ENCODE measurements at regions not wholly inside any gene's neighbourhood (a gene's known extent, or its start where the extent isn't known, plus 50 kb on each side); places are given as distances from the start of the nearest gene placed in this dataset.

GRCh38 chr11:109978895-109979294 is 114.3 kb upstream of the ZC3H12C start:
- DNase-seq, result no peak

- DNase-seq, result no peak
Observed at GRCh38 chr11:109981031-109981636, 112.1 kb upstream of the ZC3H12C start.

- no peak for DNase-seq
Observed at GRCh38 chr11:109983358-109983757, 109.8 kb upstream of the ZC3H12C start.

- DNase-seq, result no peak
Observed at GRCh38 chr11:109984634-109985289, 108.4 kb upstream of the ZC3H12C start.

GRCh38 chr11:109986488-109986887 is 106.7 kb upstream of the ZC3H12C start:
- DNase-seq, result no peak

- DNase-seq, result no peak
Observed at GRCh38 chr11:109991835-109992234, 101.4 kb upstream of the ZC3H12C start.

- no peak for DNase-seq
Observed at GRCh38 chr11:109993786-109994185, 99.4 kb upstream of the ZC3H12C start.

- DNase-seq, result no peak
Observed at GRCh38 chr11:109994907-109995306, 98.3 kb upstream of the ZC3H12C start.

- DNase-seq, result no peak
Observed at GRCh38 chr11:109996060-109996459, 97.1 kb upstream of the ZC3H12C start.

- no peak for DNase-seq
Observed at GRCh38 chr11:109998921-109999320, 94.3 kb upstream of the ZC3H12C start.

- DNase-seq, result no peak
Observed at GRCh38 chr11:110000031-110000502, 93.1 kb upstream of the ZC3H12C start.

- no peak for DNase-seq
Observed at GRCh38 chr11:110000850-110001249, 92.3 kb upstream of the ZC3H12C start.

GRCh38 chr11:110003426-110003825 is 89.8 kb upstream of the ZC3H12C start:
- DNase-seq, result no peak

- no peak for DNase-seq
Observed at GRCh38 chr11:110011595-110011994, 81.6 kb upstream of the ZC3H12C start.

GRCh38 chr11:110015695-110016094 is 77.5 kb upstream of the ZC3H12C start:
- no peak for DNase-seq

- no peak for DNase-seq
Observed at GRCh38 chr11:110019675-110020074, 73.5 kb upstream of the ZC3H12C start.

- DNase-seq, result no peak
Observed at GRCh38 chr11:110022548-110022947, 70.6 kb upstream of the ZC3H12C start.

GRCh38 chr11:110023711-110024110 is 69.5 kb upstream of the ZC3H12C start:
- DNase-seq, result no peak

GRCh38 chr11:110026858-110027626 is 66.2 kb upstream of the ZC3H12C start:
- DNase-seq, result no peak

GRCh38 chr11:110027627-110028371 is 65.4 kb upstream of the ZC3H12C start:
- DNase-seq, result no peak

GRCh38 chr11:110028921-110029320 is 64.3 kb upstream of the ZC3H12C start:
- no peak for DNase-seq

GRCh38 chr11:110029714-110030113 is 63.5 kb upstream of the ZC3H12C start:
- no peak for DNase-seq

- no peak for DNase-seq
Observed at GRCh38 chr11:110031171-110031570, 62.0 kb upstream of the ZC3H12C start.
